ENCODE measurements at regions not wholly inside any gene's neighbourhood (a gene's known extent, or its start where the extent isn't known, plus 50 kb on each side); places are given as distances from the start of the nearest gene placed in this dataset.

- TF ChIP-seq IFI16 (CRISPR knock-in tag; IDR thresholded peaks at IDR 0.05): no peak
These were observed 274.2 kb upstream of the NCKAP5 start (continued) for GRCh38 chr2:133842446-133842845.

GRCh38 chr2:133843091-133843490 is 274.8 kb upstream of the NCKAP5 start:
- no peaks in the 10 kb centered on the region for H3K9me3 ChIP-seq (replicated peaks; ENCODE audit: control insufficient read depth, insufficient read depth, low read depth, low read length)
- H4K20me1 ChIP-seq (replicated peaks; ENCODE audit: control insufficient read depth, insufficient read depth, low read length): no peaks in the 10 kb centered on the region
- no peak overlapping the region for H3K4me2 ChIP-seq (ENCODE audit: insufficient read depth, low read length)
- no peak overlapping the region for H3K9ac ChIP-seq (ENCODE audit: insufficient read depth in 1 of 2, low read depth in 2 of 2, low read length in 2 of 2)
- intact Hi-C loops (cut with micrococcal nuclease) (loop anchor here (10.0 kb wide), 2 partner anchors 278 to 668 kb away; partner anchors contain the start of gene NCKAP5), in situ Hi-C loops (cut with MboI) (no loop called here)
- BruUV-seq (replicated peaks): no TSS peak
- no peaks in the 10 kb centered on the region for H3K9me1 ChIP-seq (ENCODE audit: control insufficient read depth, insufficient read depth, low read length)
- TF ChIP-seq DEAF1 (CRISPR knock-in tag; IDR thresholded peaks at IDR 0.05) (no peak), HMG20A (CRISPR knock-in tag; conservative IDR thresholded peaks at IDR 0.05) (no peak), ZNF518B (CRISPR knock-in tag; IDR thresholded peaks at IDR 0.05) (no peak), NEUROD1 (IDR thresholded peaks at IDR 0.05; ENCODE audit: borderline replicate concordance, low read depth, low read length, partially characterized antibody) (no peak), ZNF740 (CRISPR knock-in tag; IDR thresholded peaks at IDR 0.05) (no peak), ZNF740 (tag; IDR thresholded peaks at IDR 0.05) (no peak), FOXA1 (IDR thresholded peaks at IDR 0.05; ENCODE audit: borderline replicate concordance) (no peak)
- no peak for FAIRE-seq
- no peaks in the 10 kb centered on the region for H3K79me2 ChIP-seq (ENCODE audit: control insufficient read depth, insufficient read depth, low read length)
- no peak overlapping the region for H2AFZ ChIP-seq (ENCODE audit: low read depth, low read length)
- no peaks in the 10 kb centered on the region for H3K27me3 ChIP-seq (ENCODE audit: control insufficient read depth in 2 of 2, insufficient read depth in 2 of 2, low read length in 2 of 2)
- no peak for ATAC-seq
- H3K4me3 ChIP-seq: no peak overlapping the region
- no peak for DNase-seq (ENCODE audit: extremely low read depth in 1 of 4, low spot score in 3 of 4)
- no peaks in the 10 kb centered on the region for H3K4me1 ChIP-seq (replicated peaks in 1 of 2; ENCODE audit: control insufficient read depth in 2 of 2, insufficient read depth in 2 of 2, low read length in 2 of 2)
- ChIA-PET POLR2A (interaction anchor here (1.5 kb wide), 1 partner anchor 12 kb away, joined by 3 read pairs; no protein-coding TSS in a partner anchor), CTCF (ENCODE audit: low intra/inter-chr PET ratio) (interaction anchor here (1.0 kb wide), 1 partner anchor 607 kb away, joined by 3 read pairs; no protein-coding TSS in a partner anchor)
- no peaks in the 10 kb centered on the region for H3K36me3 ChIP-seq (ENCODE audit: control insufficient read depth, insufficient read depth, low read length)
- WGBS (ENCODE audit: insufficient coverage, low coverage, missing lambda C conversion rate): 0% methylated on average over 3 of the region's 3 CpGs
- no peak overlapping the region for H3K27ac ChIP-seq (ENCODE audit: extremely low read depth, low read depth, low read length)
